Glomerular visceral epithelial cell (primary cell): ENCODE measurements at regions not wholly inside any gene's neighbourhood (a gene's known extent, or its start where the extent isn't known, plus 50 kb on each side); places are given as distances from the start of the nearest gene placed in this dataset.
"Not testable (repeated sequence)": the region's sequence is repeated elsewhere in the genome, so short reads cannot be mapped to it uniquely, and the experiment has no call there.

ENCODE experiments used
- DNase-seq: peaks from one replicate; pipeline ENCODE4 v3.0.0-alpha.2; 2016; ENCODE audit errors: extremely low spot score

DNA sequence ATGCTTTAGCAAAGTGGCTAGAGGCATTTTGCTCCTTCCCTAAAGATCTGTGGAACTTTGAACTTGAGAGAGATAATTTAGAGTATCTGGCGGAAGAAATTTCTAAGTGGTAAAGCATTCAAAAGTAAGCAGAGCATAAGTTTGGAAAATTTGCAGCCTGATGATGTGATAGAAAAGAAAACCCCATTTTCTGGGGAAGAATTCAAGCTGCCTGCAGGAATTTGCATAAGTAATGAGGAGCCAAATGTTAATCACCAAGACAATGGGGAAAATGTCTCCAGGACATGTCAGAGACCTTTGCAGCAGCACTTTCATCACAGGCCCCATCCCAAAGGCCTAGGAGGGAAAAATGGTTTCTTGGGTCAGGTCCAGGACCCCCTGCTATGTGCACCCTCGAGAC is 519.5 kb downstream of the IRS1 start:
- DNase-seq = not testable (repeated sequence)

DNA sequence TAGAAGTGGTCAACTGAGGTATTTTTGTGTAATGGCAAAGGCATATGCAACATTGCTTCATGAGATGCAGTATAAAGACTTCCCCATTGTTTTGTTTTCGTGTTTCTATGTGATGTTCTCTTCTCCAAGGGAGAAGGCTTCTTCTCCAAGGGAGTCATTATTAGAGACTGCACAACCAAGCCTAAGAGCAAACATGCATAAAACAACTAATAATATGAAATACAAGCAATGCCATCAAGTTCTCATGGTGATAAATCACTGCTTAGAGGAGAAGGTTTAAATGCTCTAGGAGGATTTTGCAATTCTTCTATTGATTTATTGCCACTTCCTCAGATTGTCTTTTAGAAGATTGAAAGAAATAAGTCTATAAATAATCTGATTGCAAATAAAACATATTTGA is 524.4 kb downstream of the IRS1 start:
- no peak for DNase-seq

DNA sequence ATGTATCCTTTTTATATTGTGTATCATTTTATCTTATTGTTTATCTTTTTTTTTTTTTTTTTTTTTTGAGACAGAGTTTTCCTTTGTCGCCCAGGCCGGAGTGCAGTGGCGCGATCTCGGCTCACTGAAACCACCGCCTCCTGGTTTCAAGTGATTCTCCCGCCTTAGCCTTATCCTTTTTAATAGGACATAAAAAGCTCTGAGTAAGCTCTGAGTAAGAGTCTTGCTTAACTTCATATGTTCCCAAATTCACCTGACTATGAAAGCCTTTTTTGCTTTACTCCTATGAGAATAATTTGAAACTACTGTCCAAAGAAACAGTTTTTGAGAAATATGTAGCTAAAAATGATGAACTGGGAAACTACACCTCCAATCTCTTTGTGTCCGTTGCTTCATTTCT is 525.5 kb downstream of the IRS1 start:
- no peak for DNase-seq

DNA sequence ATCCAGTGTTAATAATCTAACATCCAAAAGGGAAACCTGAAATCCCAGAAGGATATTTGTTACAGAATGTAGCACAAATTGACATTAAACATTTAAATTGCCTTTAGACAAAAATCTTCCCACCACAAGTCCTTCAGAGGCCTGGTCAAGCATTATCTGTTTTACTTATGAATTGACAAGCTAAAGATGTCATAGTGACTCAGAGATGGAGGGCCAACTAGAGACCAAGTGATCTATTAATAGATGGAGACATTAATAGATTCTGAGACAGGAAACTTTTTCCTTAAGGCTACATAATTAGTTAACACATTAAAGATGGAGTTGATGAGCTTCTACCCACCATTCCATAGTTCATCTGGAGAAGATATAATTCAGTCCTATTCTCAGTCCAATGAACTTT is 526.2 kb downstream of the IRS1 start:
- DNase-seq = no peak

DNA sequence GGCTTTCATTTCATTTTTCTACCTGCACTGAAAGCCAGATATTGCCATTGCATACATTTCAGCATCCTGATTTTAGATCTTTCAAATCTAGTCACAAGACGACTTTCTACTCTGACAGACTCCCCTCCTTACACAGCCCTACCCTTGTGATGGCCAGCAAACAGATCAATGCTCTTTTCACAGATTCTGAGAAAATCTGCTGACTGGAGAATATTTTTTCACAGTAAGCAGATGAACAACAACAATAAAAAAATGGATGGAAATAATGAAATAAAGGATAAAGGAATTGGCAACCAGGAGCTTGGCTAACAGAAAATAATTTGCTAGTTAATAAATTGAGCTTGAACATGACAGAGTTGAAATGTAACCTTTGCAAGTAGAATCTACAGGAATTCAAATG is 527.2 kb downstream of the IRS1 start:
- no peak for DNase-seq

DNA sequence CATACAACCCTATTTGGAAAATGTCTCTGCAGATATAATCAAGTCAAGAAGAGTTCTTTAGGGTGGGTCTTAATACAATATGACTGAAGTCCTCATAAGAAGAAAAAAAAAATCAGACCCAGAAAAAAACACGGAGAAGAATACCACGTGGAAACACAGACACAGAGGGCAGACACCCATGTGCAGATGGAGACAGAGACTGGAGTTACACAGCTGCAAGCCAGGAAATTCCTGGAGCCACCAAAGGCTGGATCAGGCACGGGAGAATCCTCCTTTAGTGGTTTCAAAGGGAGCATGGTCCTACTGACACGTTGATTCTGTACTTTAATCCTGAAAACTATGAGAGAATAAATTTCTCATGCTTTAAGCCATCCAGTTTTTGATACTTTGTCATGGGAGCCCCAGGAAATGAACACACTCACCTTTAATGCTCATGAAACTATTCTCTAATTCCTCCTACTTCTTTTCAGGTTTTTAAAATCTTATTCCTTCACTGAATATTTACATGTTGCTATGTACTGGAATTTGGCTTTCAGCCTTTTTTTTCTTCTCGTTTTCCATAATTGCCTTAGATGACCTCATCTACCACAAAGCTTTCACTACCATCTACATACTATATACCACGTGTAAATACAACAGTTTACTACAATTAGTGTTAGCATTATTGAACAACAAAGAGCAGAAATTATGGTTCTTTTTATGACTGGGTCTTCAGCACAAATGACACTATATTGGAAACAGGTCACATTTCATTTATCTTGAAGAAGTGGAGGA is 529.1 kb downstream of the IRS1 start:
- no peak for DNase-seq

DNA sequence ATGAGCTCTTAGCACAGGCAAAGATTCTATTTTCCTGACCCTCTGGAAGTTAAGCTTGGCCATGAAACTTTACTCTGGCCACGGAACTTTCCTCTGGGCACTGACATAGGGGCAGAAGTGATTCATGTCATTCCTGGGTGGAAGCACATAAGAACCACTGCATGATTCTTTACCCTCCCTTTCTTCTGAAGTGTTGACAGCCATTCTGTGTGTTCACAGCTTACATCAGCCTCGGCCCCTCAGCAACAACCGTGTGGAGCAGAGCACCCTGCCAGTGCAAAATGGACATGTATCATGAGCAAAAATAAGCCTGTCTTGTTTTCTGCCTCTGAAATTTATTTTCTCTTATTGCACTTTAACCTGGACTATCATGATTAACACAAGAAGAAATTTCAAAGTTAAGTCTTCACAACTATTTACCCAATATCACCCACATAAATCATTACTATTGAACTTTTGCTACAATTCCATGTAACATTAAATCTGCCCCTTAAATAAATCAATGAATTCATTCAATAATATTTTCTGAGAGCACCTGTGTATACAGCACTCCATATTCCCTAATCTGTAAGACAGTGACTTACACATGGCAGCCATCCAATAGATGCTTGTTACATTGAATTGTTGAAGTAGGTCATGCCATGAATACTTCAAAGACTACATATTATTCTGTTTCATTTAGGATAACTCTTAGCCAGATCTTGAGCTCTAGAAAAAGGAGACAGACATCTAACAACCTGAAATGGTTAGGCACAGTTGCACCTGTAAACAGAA is 531.9 kb downstream of the IRS1 start:
- no peak for DNase-seq

DNA sequence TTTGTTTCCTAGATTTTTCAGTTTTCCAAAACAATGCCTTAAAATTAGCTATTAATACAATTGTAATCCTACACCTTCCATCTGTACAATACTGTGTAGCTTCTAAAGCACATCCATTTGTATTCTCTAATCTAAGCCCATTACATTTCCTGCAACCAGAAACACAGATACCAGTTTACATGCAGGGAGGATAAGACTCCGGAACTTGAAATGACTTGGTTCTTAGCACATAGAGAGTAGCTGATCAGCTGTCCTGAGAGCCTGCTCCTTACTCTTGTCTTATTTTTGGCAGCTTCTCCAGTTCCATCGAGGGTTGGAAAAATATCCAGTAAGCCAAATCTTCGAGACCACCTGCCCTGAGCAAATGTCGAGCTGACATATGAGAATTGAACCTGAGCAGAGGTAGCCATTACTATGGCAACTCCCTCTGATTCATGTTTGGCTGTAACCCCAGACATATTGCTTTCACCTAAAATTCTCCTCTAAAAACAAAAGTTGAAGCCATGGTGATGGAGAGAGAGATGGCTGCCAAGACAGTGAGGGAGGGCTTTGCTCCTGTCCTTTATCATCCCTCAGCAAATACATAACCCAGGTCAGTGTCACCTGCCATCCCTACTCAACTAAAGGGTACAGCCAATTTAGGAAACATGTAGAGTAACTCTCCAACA is 542.8 kb downstream of the IRS1 start:
- peak; percentile 15 for DNase-seq

DNA sequence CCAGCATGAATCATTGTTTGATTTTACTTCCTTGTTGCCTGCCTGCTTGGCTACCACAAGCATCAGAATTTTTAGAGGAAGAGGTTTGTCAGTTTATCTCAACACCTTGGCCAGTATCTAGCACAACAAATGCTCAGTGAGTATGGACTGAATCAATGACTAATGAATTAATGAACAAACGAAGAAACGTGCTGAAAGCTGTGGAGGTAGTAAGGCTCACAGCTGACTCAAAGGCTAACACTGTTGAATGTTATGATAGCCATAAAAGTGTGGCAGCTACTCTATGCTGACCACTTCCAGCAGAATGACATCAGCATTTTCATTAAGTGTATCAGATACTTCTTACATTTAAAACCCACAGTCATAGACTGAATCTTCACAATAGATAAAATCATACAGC is 543.4 kb downstream of the IRS1 start:
- peak; percentile 79 for DNase-seq

DNA sequence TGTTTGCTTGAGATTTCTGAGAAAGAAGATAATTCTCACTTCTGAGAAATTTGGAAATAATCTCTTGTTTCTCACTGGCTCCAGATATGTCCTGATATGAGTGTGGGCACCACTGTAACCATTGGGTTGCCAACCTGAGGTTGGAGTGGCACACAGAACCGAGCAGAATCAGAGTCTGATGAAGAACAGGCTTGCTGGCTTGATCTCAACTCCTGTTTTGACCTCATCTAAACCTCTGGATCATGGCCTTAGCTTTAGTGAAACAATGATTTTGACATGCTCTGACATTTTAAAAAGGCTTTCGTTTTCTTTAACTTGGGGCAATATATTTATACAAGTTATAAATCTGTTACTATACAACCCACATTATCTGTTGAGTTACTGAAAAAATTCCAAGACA is 548.0 kb downstream of the IRS1 start:
- DNase-seq = no peak

DNA sequence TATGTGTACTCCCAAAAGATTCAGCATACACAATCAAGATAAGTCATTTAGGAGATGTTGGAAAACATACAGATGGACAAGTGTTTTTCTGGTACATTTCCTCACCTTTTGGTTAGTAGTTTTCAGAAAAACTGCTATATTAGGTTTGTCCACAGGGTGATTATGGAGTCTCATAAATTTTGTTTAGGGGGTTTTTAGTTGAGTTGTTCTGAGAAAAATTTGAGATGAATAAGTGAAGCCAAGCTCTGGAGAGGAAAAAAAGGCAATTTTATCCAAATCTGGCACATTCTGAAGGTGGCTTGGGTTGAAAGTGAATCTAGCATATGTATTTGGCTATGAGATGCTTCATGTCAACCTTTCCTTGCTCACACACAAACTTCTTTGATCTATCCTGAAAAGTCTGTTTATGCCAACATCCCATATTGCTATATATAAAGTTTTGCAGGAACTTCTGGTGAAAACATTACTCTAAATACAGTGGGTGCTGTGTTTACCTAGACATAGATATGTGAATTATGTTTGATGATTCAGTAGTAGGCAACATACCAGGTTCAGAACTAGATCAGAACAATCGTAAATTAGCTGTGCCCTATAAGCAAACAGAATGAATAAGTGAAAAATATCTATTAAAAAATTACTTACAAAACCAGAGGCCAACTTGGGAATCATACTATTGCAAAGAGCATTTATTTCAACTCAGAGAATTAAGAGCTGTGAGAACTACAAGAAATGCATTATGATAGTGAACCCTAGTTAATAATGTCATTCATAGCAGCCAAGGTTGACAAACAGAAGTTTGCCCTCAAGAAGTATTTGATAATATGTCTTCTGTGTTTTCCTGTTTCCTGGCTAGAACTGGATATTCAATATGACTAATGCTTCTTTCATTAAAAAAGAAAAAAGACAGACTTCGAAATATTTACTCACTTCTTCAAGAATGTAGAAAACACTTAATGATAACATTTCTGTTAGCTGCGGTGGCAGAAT is 552.0 kb downstream of the IRS1 start:
- DNase-seq = no peak

DNA sequence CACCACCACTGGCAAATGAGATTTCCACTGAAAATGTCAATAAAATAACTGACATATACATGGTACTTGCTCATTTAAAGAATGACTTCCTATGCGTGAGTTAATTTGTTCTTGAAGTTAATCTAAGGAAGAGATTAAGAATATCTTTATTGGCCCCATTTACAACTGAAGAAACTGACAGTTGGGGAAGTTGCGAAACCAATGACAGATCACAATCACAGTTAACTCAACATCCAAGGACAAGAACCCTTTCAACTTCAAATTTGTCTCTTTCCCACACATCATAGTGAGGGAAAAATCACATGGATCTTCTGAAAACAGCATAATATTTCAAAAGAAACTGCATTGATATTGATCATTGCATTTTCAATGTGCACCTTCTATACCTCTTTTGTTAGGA is 565.4 kb downstream of the IRS1 start:
- no peak for DNase-seq

DNA sequence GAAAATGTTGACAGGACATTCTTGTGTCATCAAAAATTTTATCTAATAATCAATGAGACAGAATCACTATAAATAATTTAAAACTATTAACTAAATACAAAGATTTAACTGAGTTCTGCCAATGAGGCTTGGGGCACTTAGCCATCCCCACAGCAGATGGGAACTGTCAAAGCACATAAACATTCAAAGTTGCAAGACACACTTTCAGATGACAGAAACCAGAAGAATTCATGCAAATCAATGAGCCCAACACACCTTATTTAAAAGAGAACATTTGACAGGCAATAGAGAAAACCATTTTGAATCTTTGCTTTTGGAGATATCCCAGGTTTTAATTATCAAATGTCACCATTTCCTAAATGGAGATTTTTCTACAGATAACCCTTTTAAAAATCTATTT is 566.2 kb downstream of the IRS1 start:
- no peak for DNase-seq

DNA sequence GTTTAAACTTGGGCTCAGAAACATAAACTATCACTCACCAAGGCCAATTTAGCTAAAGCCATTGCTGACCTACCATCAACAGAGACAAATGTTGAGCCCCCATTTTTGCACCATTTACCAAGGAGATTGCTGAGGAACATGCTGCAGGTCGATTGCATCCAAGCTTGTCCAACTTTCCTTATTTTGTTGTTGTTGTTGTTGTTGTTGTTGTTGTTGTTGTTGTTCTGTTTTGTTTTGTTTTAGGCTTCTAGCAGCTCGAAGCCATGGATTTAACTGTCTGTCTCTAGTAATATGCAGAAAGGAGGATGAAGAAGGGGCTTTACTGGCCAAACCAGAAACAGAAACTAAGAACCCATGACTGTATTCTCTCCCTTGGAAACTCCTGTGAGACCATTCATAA is 571.5 kb downstream of the IRS1 start:
- no peak for DNase-seq

DNA sequence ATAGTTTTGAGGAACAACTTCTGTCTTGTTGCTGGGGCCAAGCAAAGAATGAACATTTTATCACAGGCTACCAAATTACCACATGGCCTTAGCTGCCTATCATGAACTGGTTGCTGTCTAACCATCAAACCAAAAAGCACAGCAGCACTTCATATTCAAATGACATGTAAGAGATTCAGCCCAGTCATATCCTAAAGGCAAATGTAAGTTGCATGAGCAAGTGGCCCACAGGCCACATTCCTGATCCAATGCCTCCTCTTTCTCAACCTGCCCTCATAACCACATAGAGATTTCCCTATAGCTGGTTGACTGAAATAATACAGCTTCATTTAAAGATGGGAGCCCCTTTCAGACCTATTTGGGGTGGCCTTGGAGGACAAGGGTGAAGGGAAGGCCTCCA is 572.3 kb downstream of the IRS1 start:
- no peak for DNase-seq

DNA sequence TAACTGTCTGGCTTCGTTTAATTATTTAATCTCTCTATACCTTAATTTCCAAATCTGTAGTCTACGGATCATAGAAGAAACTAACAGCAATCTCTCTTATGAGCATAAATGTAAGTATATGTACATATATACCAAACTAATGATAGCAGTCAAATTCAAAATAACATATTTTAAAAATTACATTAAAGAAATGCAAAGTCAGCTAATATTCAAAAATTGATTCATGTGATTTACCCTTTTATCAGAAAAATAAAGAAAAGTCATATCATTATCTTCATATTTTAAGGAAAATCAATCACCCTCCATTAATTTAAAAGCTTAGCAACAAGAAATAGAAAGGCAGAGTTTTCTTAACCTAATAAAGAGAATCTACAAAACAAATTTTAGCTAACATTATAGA is 575.9 kb downstream of the IRS1 start:
- DNase-seq = no peak

DNA sequence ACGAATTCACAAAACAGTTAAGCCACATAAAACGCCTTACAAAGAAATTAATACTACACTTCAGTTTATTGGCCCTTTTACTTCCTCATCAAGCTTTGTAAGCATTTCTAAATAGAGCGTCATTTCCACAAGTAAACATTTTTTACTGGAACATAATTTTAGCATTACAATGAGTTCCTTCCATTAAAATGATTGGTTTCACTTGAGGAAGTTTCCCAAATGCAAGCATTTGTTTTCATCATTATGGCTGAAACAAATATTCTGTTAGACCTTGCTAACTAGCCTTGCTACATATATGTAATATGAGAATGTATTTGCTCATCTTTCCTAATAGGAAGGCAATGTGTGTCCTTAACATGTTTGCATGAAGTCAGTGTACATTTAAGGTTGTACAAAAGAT is 579.1 kb downstream of the IRS1 start:
- no peak for DNase-seq

DNA sequence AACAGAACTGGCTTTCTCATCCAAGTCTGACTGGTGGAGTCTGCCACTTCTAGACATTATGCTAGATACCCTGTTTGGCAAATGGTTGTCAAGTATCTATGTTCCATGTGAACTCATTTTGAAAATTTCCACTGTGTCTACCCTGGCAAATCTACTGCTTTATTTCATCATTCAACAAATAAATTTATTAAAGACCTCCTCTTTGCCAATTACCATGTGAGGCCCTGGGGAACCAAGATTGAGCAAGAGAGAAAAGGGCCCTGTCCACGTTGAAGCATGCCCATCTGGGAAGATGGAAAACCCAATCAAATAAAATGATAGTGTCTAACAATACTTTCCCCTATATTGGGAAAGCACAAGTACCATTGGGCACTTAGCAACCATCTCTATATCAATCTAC is 582.4 kb downstream of the IRS1 start:
- no peak for DNase-seq

DNA sequence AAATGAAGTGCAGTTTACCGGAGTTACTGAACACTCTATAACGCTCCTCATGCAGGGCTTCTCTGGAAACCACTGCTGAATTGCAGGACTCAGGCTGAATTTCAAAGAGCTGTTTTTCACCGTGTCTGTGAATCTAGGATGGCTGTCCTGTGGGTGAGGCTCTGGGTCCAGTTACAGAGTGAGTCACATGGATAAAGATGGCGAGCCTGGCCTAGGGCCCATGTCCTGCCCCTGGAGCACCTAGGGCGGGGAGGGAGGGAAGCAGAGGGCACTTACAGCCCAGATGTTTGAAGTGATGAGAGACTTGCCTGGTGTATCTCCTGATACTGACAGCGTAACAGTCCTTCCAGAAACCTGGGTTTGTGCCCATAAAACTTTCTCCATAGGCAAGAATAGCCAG is 583.0 kb downstream of the IRS1 start:
- DNase-seq = no peak

DNA sequence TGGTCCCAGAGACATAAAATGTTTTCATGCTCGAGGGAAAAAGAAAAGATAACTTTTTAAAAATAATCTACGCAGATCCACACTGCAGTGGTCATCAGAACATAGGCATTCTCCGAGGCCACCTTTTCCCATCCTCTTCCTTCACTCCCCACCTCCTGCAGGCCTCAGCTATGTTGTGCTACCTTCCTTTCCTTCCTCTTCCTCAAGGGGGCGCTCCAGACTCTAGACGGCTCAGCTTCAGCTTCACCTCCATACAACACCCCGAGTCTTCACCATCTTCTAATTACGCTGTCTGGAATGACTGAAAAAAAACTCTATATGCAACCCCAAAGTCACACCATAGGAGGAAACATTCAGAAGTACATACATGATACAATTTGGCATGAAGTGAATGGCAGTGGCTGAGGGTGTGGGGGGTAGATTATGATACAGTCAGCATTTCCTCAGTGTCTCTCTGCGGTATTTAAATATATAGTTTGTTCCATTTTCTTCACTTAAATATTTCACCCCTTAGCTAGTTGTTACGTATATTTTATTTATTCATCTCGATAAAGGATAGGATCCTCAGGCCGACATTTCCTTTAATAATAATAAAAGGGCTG is 583.6 kb downstream of the IRS1 start:
- peak; percentile 62 for DNase-seq

DNA sequence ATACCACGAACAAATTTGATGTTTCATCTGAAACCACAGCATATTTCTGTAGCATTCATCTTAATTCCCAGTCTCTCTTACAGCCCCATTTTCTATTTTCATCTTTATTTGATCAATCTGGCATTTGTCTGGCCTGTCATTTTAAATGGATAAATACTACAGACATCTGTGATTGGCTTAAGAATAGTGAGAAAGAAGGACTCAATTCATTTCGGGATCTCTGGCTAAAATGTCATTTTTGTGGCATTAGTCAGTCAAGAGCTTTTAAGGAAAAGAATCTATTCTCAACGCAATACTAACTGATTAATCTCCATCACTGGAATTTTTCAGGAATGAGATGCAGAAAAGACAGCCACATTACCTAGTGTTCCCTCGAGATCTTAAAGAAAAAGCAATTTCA is 585.9 kb downstream of the IRS1 start:
- peak; percentile 70 for DNase-seq
